ENCODE measurements at regions not wholly inside any gene's neighbourhood (a gene's known extent, or its start where the extent isn't known, plus 50 kb on each side); places are given as distances from the start of the nearest gene placed in this dataset.

DNA sequence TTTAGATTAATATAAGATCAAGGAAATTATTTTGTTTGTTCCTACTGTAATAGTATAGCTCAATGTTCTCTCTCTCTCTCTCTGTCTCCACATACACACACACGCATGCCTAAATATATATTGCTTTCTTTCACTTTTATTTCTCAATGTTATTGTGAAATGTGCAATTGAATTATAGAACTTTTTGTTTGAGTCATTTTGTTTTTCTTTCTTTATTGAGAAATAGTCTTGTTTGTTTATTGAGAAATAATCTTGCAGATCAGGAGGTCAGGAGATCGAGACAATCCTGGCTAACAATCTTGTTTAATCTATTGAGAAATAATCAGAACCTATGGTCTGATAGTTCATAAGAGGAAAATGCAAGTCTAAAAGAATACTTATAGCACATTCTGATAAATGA, 1581.3 kb downstream of the EFNB2 start:
- in situ Hi-C loops (cut with MboI; ENCODE audit: low sequenced_read_pairs, unreplicated experiment) = no loop called here
- TF ChIP-seq, protein P1, sequence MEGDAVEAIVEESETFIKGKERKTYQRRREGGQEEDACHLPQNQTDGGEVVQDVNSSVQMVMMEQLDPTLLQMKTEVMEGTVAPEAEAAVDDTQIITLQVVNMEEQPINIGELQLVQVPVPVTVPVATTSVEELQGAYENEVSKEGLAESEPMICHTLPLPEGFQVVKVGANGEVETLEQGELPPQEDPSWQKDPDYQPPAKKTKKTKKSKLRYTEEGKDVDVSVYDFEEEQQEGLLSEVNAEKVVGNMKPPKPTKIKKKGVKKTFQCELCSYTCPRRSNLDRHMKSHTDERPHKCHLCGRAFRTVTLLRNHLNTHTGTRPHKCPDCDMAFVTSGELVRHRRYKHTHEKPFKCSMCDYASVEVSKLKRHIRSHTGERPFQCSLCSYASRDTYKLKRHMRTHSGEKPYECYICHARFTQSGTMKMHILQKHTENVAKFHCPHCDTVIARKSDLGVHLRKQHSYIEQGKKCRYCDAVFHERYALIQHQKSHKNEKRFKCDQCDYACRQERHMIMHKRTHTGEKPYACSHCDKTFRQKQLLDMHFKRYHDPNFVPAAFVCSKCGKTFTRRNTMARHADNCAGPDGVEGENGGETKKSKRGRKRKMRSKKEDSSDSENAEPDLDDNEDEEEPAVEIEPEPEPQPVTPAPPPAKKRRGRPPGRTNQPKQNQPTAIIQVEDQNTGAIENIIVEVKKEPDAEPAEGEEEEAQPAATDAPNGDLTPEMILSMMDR (IDR thresholded peaks at IDR 0.05; ENCODE audit: borderline replicate concordance, control extremely low read depth, extremely low read depth, insufficient read depth, missing control alignments) = no peak
- DNase-seq (ENCODE audit: low spot score) = no peak

DNA sequence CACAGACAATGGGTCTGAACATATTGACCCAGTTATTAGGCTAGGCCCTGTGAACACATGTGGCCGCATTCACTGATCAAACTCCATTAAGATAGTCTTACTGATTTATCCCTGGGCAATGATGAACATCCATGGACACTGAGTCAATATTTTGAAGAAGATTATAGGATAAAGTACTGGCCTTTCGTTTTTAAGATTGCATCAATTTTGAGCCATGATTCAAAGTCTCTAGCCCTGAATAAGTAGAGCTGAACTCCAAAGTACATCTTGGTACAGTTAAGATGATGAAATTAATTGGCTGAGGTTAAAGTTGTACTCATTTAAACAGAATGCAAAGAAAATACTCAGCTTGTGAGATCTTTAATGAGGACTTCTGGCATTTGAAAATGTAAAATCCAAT, 1581.9 kb downstream of the EFNB2 start:
- no peak for DNase-seq (ENCODE audit: low spot score)
- TF ChIP-seq, protein P1 (IDR thresholded peaks at IDR 0.05; ENCODE audit: borderline replicate concordance, control extremely low read depth, extremely low read depth, insufficient read depth, missing control alignments) = no peak
- in situ Hi-C loops (cut with MboI; ENCODE audit: low sequenced_read_pairs, unreplicated experiment) = no loop called here

DNA sequence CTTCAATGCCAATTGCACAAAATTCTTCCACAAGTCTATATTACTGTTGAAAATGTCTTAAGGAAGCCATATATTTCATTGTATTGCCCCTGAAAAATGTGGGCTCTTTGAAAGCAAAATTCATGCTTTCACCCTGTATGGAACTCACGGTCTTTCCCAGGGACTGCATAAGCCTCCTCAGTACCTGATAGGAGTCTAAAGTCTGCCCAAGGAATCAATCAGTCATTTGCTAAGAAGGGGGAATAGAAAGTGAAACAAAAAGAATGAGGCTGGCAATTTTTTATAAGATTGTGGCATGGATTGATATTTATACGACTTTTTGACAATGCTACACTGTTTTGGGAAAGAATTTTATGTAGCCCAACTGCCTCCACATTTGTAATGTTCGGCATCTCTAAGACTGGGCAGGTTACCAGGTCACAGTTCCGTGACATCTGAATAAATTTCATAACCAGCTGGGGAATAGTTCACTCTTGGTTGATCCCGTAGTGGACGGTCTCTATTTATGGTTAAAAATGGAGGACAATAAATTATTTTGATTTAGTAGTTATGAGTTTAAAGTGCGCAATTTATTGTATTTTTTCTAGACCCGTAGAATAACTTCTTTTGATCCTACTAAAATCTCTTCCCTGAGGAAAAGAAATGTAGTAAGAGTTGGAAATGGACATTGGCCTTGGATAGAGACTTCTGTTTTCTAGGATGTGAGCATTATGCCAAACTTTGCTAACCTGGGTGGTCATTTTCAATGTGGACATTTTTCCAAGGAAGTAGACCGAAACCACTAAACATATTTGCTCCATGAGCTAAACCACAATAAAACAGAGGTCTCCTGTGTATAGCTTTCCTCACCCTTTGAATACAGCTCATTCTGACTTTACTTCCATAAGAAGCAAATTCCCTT, 1585.4 kb downstream of the EFNB2 start:
- in situ Hi-C loops (cut with MboI; ENCODE audit: low sequenced_read_pairs, unreplicated experiment) = no loop called here
- no peak for DNase-seq (ENCODE audit: low spot score)
- TF ChIP-seq, protein P1 (IDR thresholded peaks at IDR 0.05; ENCODE audit: borderline replicate concordance, control extremely low read depth, extremely low read depth, insufficient read depth, missing control alignments) = no peak

DNA sequence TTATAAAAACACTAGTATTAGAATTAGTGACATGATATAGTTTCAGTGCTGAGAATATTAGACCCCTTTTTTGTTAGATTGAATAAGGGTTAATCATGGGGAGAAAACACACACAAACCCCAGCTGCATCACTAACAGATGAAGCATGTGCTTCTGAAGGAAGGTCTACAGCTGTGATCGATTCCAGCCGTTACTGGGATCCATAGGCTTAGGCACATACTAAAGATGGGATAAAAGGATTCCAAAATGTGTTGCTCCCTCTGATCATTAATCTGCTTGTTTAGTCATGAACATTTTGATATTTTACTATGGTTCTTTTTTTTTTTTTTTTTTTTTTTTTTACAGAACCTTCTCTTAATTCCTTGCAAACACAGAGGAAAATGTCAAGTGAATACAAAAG, 1591.3 kb downstream of the EFNB2 start:
- DNase-seq (ENCODE audit: low spot score) = no peak
- in situ Hi-C loops (cut with MboI; ENCODE audit: low sequenced_read_pairs, unreplicated experiment) = no loop called here

DNA sequence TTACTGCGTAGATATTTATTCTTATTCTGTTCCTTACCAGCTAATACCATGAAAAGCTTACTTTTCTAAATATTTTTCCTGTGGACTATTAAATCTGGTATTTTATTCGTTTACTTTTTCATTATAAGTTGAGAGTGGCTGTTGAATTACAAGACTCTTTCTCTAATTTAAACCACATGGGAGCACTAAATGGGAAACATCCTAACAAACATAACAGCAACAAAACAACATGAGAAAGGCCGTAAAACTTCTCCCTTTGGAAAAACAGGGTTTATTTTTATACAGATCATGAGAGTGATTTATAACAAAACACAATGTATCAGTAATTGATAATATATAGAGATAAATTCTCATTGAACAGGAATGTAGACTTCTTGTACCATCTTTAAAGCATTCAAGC, 1592.1 kb downstream of the EFNB2 start:
- in situ Hi-C loops (cut with MboI; ENCODE audit: low sequenced_read_pairs, unreplicated experiment) = no loop called here
- no peak for DNase-seq (ENCODE audit: low spot score)
- TF ChIP-seq, protein P1 (IDR thresholded peaks at IDR 0.05; ENCODE audit: borderline replicate concordance, control extremely low read depth, extremely low read depth, insufficient read depth, missing control alignments) = no peak

More for the DNA sequence above, 1591.3 kb downstream of the EFNB2 start:
- TF ChIP-seq, protein P1 (IDR thresholded peaks at IDR 0.05; ENCODE audit: borderline replicate concordance, control extremely low read depth, extremely low read depth, insufficient read depth, missing control alignments) = no peak

DNA sequence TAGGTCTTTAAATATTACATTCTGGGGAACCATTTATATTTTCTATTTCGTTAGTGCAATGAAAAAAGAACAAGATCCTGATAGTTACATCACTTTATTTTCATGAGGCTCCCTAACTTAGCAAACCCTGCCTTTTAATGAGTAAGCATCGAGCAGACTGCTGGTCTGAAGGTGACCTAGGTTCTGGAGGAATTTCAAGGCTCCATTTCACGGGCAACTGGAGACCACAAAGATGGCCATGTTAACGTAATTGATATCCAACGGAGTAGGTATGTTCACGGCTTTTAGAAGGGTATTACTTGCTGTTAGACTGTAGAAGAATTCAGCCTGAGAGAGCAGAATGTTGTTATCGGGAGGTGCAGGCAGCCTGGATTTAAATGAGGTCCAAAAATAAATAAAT, 1597.6 kb downstream of the EFNB2 start:
- in situ Hi-C loops (cut with MboI; ENCODE audit: low sequenced_read_pairs, unreplicated experiment) = no loop called here
- DNase-seq (ENCODE audit: low spot score) = no peak
- TF ChIP-seq, protein P1 (IDR thresholded peaks at IDR 0.05; ENCODE audit: borderline replicate concordance, control extremely low read depth, extremely low read depth, insufficient read depth, missing control alignments) = no peak

Data from GM13976 (cell line).